Kidney epithelial cell (primary cell): ENCODE measurements at regions not wholly inside any gene's neighbourhood (a gene's known extent, or its start where the extent isn't known, plus 50 kb on each side); places are given as distances from the start of the nearest gene placed in this dataset.

Experiments used
- DNase-seq: peaks from one replicate; pipeline ENCODE4 v3.0.0-alpha.2; 2010; ENCODE audit warnings: low read depth
- H3K27me3 ChIP-seq: 2 replicates; pipeline ENCODE4 v1.6.0; 2011; ENCODE audit warnings: low read length; ENCODE audit not compliant: control insufficient read depth, insufficient read depth
- H3K36me3 ChIP-seq: 2 replicates; pipeline ENCODE4 v1.5.1; 2011; ENCODE audit warnings: low read length; ENCODE audit not compliant: control insufficient read depth, insufficient read depth
- H3K4me3 ChIP-seq: 2 replicates; pipeline ENCODE4 v1.5.1; 2011; ENCODE audit warnings: low read depth, mild to moderate bottlenecking, control low read depth, low read length
- CTCF ChIP-seq: IDR thresholded peaks from 2 replicates; pipeline ENCODE4 v1.5.1; 2011; ENCODE audit warnings: mild to moderate bottlenecking, moderate library complexity, low read length, control low read depth, inconsistent platforms; ENCODE audit not compliant: insufficient read depth, poor library complexity, severe bottlenecking

- Histone ChIP-seq H3K4me3 (no peak overlapping the region), H3K27me3 (no peaks in the 10 kb centered on the region), H3K36me3 (no peaks in the 10 kb centered on the region)
- TF ChIP-seq CTCF = no peak
- no peak for DNase-seq
These were observed 535.7 kb upstream of the INTU start for GRCh38 chr4:127097061-127097460.

GRCh38 chr4:127102361-127102760 lies 530.4 kb upstream of the INTU start:
- no peak for DNase-seq
- no peak overlapping the region for H3K4me3 ChIP-seq
- TF ChIP-seq CTCF = no peak
- no peaks in the 10 kb centered on the region for H3K27me3 ChIP-seq
- H3K36me3 ChIP-seq = no peaks in the 10 kb centered on the region

GRCh38 chr4:127103681-127104115 lies 529.1 kb upstream of the INTU start:
- H3K27me3 ChIP-seq = no peaks in the 10 kb centered on the region
- no peak for DNase-seq
- H3K36me3 ChIP-seq = no peaks in the 10 kb centered on the region
- H3K4me3 ChIP-seq = no peak overlapping the region
- TF ChIP-seq CTCF = no peak

- DNase-seq = no peak
- Histone ChIP-seq H3K27me3 (no peaks in the 10 kb centered on the region), H3K36me3 (no peaks in the 10 kb centered on the region), H3K4me3 (no peak overlapping the region)
- no peak for TF ChIP-seq CTCF
These were observed 518.9 kb upstream of the INTU start for GRCh38 chr4:127113844-127114362.

- Histone ChIP-seq H3K27me3 (no peaks in the 10 kb centered on the region), H3K4me3 (no peak overlapping the region), H3K36me3 (no peaks in the 10 kb centered on the region)
- no peak for DNase-seq
- TF ChIP-seq CTCF = no peak
These were observed 514.1 kb upstream of the INTU start for GRCh38 chr4:127118681-127119080.

- DNase-seq = no peak
- H3K4me3 ChIP-seq = no peak overlapping the region
- no peaks in the 10 kb centered on the region for H3K36me3 ChIP-seq
- TF ChIP-seq CTCF = no peak
- H3K27me3 ChIP-seq = no peaks in the 10 kb centered on the region
These were observed 512.2 kb upstream of the INTU start for GRCh38 chr4:127120441-127121090.
